HFFc6 (cell line): ENCODE measurements at regions not wholly inside any gene's neighbourhood (a gene's known extent, or its start where the extent isn't known, plus 50 kb on each side); places are given as distances from the start of the nearest gene placed in this dataset.

ENCODE experiments used
- DNase-seq: peaks from one replicate; pipeline ENCODE4 v3.0.0-alpha.2; 2018
- H3K27ac Mint-ChIP-seq: 2 replicates; pipeline ENCODE4 v1.8.0; 2020; ENCODE audit warnings: mild to moderate bottlenecking, mixed read lengths
- H3K27me3 Mint-ChIP-seq: 2 replicates; pipeline ENCODE4 v1.8.0; 2021; ENCODE audit warnings: mild to moderate bottlenecking, moderate library complexity, mixed read lengths; ENCODE audit not compliant: insufficient read depth
- H3K36me3 Mint-ChIP-seq: 2 replicates; pipeline ENCODE4 v1.8.0; 2021; ENCODE audit warnings: low read depth, mixed read lengths
- H3K4me1 Mint-ChIP-seq: 2 replicates; pipeline ENCODE4 v1.8.0; 2020; ENCODE audit warnings: low read depth, mixed read lengths
- H3K4me3 Mint-ChIP-seq: 2 replicates; pipeline ENCODE4 v1.8.0; 2020; ENCODE audit warnings: mild to moderate bottlenecking, moderate library complexity, mixed read lengths
- H3K9me3 Mint-ChIP-seq: 2 replicates; pipeline ENCODE4 v1.8.0; 2020; ENCODE audit warnings: mild to moderate bottlenecking, mixed read lengths
- TF ChIP-seq, protein P1 (sequence below): fragments of 200-600 bp; sonication (generic); IDR thresholded peaks from 2 replicates; pipeline ENCODE4 v1.5.0; 2021; ENCODE audit warnings: antibody characterized with exemption, mild to moderate bottlenecking

DNA sequence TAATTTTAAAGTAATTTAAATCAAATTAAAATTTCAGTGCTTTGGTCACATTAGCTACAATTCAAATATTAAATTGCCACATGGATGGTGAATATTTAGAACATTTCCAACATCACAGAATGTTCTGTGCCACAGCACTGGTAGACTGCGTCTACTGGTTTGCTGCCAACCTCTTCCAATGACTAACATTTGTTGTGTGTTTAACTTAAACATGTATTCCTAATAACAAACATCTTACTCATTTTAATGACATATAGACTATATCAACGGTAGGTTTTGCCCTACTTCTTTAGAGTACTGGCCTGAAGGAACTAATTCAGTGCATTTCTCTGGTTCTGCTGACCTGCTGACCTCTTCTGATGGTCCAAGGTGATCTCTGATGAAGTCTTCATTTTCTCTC is 157.6 kb downstream of the DCK start:
- H3K4me1 Mint-ChIP-seq = peaks cover 29% of the 10 kb centered on the region
- H3K27me3 Mint-ChIP-seq = no peaks in the 10 kb centered on the region
- peak; percentile 33 for DNase-seq
- H3K36me3 Mint-ChIP-seq = no peaks in the 10 kb centered on the region
- no peaks in the 10 kb centered on the region for H3K9me3 Mint-ChIP-seq
- TF ChIP-seq, protein P1, sequence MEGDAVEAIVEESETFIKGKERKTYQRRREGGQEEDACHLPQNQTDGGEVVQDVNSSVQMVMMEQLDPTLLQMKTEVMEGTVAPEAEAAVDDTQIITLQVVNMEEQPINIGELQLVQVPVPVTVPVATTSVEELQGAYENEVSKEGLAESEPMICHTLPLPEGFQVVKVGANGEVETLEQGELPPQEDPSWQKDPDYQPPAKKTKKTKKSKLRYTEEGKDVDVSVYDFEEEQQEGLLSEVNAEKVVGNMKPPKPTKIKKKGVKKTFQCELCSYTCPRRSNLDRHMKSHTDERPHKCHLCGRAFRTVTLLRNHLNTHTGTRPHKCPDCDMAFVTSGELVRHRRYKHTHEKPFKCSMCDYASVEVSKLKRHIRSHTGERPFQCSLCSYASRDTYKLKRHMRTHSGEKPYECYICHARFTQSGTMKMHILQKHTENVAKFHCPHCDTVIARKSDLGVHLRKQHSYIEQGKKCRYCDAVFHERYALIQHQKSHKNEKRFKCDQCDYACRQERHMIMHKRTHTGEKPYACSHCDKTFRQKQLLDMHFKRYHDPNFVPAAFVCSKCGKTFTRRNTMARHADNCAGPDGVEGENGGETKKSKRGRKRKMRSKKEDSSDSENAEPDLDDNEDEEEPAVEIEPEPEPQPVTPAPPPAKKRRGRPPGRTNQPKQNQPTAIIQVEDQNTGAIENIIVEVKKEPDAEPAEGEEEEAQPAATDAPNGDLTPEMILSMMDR = no peak
- H3K4me3 Mint-ChIP-seq = no peak overlapping the region
- H3K27ac Mint-ChIP-seq = no peak overlapping the region; the same call in 1 of the 2 replicates

DNA sequence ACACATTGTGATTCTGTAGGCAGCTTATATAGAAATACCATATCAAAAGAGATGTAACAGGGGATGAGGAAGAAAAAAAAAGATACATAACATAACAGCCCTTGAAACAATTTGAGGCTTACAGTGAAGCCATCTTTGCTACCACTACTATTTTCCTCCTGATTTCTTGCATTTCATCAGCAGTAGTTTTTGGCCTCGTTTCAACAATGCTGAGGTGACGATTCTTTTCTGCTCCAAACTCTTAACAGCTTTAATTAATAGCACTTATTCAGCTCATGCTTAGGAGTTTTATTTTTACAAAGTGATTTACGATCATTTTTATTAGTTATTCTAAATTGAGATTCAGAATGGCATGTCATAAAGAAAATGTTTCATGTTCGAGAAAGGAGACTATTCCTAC is 163.2 kb downstream of the DCK start:
- no peaks in the 10 kb centered on the region for H3K36me3 Mint-ChIP-seq
- no peak for DNase-seq
- H3K27me3 Mint-ChIP-seq = no peaks in the 10 kb centered on the region; the same call in 1 of the 2 replicates

DNA sequence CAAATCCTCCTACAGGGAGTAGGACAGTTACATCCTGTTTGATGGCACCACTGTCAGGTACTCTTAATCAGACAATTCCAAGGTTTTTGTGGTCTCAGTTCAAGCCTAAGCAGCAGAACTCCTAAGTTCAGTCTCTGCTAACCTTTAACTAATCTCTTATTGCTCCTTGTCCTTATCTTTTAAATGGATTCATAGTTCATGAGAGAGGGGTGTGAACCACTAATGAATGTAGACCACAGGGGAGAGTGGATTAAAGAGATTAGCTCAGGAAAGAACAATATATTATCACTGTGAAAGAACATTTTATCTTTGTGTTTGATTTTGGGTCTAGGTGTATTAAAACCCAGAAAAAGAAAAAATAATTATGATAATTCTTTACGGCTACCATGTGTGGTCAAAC is 168.9 kb downstream of the DCK start:
- H3K9me3 Mint-ChIP-seq = no peaks in the 10 kb centered on the region
- no peaks in the 10 kb centered on the region; the same call in 1 of the 2 replicates for H3K27me3 Mint-ChIP-seq

More for the DNA sequence above, 163.2 kb downstream of the DCK start:
- Mint-ChIP-seq H3K4me3 (no peak overlapping the region), H3K9me3 (no peaks in the 10 kb centered on the region), H3K27ac (no peak overlapping the region), H3K4me1 (peaks cover 6% of the 10 kb centered on the region)
- TF ChIP-seq, protein P1 = no peak

DNA sequence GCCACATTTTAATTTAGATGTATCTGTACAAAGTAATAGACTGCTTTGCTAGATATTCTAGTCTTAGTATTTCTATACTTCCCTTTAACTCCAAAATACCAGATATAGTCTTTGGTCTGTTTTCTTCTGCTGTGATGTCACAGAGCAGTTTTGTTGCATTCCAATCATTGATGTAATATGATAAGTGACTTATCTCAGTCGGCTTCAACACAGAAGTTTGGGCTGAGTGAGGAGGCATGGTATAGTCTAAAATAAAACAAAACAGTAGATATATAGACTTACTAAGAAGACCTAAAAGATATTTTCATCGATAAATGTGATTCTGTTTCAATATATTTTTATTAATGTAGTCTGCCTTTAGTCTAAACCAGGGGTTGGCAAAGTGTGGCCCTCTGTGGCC is 169.9 kb downstream of the DCK start:
- DNase-seq = no peak
- no peaks in the 10 kb centered on the region; the same call in 1 of the 2 replicates for H3K27me3 Mint-ChIP-seq
- H3K36me3 Mint-ChIP-seq = no peaks in the 10 kb centered on the region
- no peak overlapping the region for H3K4me3 Mint-ChIP-seq
- TF ChIP-seq, protein P1 = no peak
- no peaks in the 10 kb centered on the region for H3K9me3 Mint-ChIP-seq
- H3K27ac Mint-ChIP-seq = no peak overlapping the region
- H3K4me1 Mint-ChIP-seq = peaks cover 13% of the 10 kb centered on the region

More for the DNA sequence above, 168.9 kb downstream of the DCK start:
- H3K4me3 Mint-ChIP-seq = no peak overlapping the region
- H3K36me3 Mint-ChIP-seq = no peaks in the 10 kb centered on the region
- no peak overlapping the region for H3K27ac Mint-ChIP-seq
- no peak for DNase-seq
- TF ChIP-seq, protein P1 = no peak
- peaks cover 13% of the 10 kb centered on the region for H3K4me1 Mint-ChIP-seq

DNA sequence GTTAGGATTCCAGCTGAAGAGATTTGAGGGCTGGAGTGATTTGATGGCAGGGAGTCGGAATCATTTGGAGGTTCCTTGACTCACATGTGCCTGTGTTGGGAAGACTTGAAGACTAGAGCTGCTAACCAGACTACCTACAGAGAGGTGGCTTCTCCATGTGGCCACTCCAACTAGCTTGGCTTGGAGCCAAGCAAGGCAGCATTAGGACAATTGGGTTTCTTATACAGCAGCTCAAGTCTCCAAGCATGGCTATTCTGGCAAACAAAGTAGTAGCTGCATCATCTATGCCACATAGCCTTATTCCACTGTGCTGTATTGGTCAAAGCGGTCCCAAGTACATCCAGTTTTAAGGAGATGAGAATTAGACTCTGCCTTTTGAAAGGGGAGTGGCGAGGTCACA is 171.7 kb upstream of the SLC4A4 start:
- Mint-ChIP-seq H3K36me3 (peaks cover 6% of the 10 kb centered on the region; the same call in 1 of the 2 replicates), H3K4me3 (no peak overlapping the region), H3K27ac (no peak overlapping the region), H3K9me3 (no peaks in the 10 kb centered on the region), H3K27me3 (no peaks in the 10 kb centered on the region), H3K4me1 (peaks cover 8% of the 10 kb centered on the region)
- TF ChIP-seq, protein P1 = no peak
- DNase-seq = no peak

DNA sequence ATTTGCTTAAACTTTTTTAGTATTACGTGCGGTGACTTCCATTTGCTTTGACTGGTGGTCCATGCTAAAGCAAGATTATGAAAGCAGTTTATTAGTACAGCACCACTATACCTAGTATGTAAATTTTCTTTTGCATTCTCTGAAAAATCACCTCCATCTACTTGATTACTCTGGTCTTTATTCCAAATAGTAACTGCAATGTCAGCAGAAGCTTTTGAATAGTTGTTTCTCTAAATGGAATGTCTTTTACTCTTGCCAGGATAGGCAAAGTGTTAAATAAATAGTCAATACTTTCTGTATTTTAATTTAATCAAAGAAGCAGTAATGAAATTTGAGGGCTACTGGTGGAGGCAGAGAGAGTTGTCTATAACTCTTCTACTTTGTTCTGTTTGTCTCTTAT is 167.2 kb upstream of the SLC4A4 start:
- no peak for DNase-seq
- Mint-ChIP-seq H3K36me3 (peaks cover 6% of the 10 kb centered on the region; the same call in 1 of the 2 replicates), H3K4me3 (no peak overlapping the region), H3K27me3 (no peaks in the 10 kb centered on the region), H3K9me3 (no peaks in the 10 kb centered on the region), H3K4me1 (no peaks in the 10 kb centered on the region), H3K27ac (no peak overlapping the region)
- TF ChIP-seq, protein P1 = no peak
